HG03064 (cell line): ENCODE measurements at regions not wholly inside any gene's neighbourhood (a gene's known extent, or its start where the extent isn't known, plus 50 kb on each side); places are given as distances from the start of the nearest gene placed in this dataset.
A peak's percentile ranks its signal among the peaks of the same experiment; 100 is the strongest.

Experiments
- ATAC-seq: cut with Tn5 transposase; IDR thresholded peaks from one replicate; pipeline ENCODE4 v1.9.1; 2021; ENCODE audit warnings: low read depth; ENCODE audit not compliant: unreplicated experiment

- peak; percentile 95 for ATAC-seq
These were observed 157.6 kb downstream of the HERPUD2 start for GRCh38 chr7:35537067-35538023.

GRCh38 chr7:35536396-35536826 is 158.5 kb downstream of the HERPUD2 start:
- ATAC-seq, result no peak

GRCh38 chr7:35533902-35534301 is 161.0 kb downstream of the HERPUD2 start:
- no peak for ATAC-seq

- no peak for ATAC-seq
These were observed 164.5 kb downstream of the HERPUD2 start for GRCh38 chr7:35530124-35531109.

GRCh38 chr7:35529713-35530112 is 165.2 kb downstream of the HERPUD2 start:
- no peak for ATAC-seq

GRCh38 chr7:35528381-35528977 is 166.5 kb downstream of the HERPUD2 start:
- no peak for ATAC-seq

GRCh38 chr7:35526645-35527044 is 168.3 kb downstream of the HERPUD2 start:
- no peak for ATAC-seq

- no peak for ATAC-seq
These were observed 170.7 kb downstream of the HERPUD2 start for GRCh38 chr7:35524112-35524804.

GRCh38 chr7:35523292-35523691 is 171.6 kb downstream of the HERPUD2 start:
- no peak for ATAC-seq

GRCh38 chr7:35522697-35523096 is 172.2 kb downstream of the HERPUD2 start:
- no peak for ATAC-seq

- ATAC-seq, result no peak
These were observed 173.0 kb downstream of the HERPUD2 start for GRCh38 chr7:35521941-35522340.

- ATAC-seq, result no peak
These were observed 173.9 kb downstream of the HERPUD2 start for GRCh38 chr7:35520810-35521625.

- ATAC-seq, result peak; percentile 86
These were observed 174.7 kb downstream of the HERPUD2 start for GRCh38 chr7:35519971-35520809.

GRCh38 chr7:35518767-35519166 is 176.2 kb downstream of the HERPUD2 start:
- ATAC-seq, result no peak

- no peak for ATAC-seq
These were observed 178.4 kb downstream of the HERPUD2 start for GRCh38 chr7:35516498-35516897.

- no peak for ATAC-seq
These were observed 181.1 kb downstream of the HERPUD2 start for GRCh38 chr7:35513828-35514227.

- no peak for ATAC-seq
These were observed 181.7 kb downstream of the HERPUD2 start for GRCh38 chr7:35513195-35513594.

GRCh38 chr7:35512716-35513115 is 182.2 kb downstream of the HERPUD2 start:
- ATAC-seq, result no peak
